IPS-20b (cell line): ENCODE measurements at regions not wholly inside any gene's neighbourhood (a gene's known extent, or its start where the extent isn't known, plus 50 kb on each side); places are given as distances from the start of the nearest gene placed in this dataset.

ENCODE experiments used
- H3K27ac ChIP-seq: one replicate; pipeline ENCODE4 v1.5.1; 2013; ENCODE audit warnings: low read length
- H3K27me3 ChIP-seq: 2 replicates; pipeline ENCODE4 v1.6.1; 2013; ENCODE audit warnings: mild to moderate bottlenecking, low read length, inconsistent platforms; ENCODE audit not compliant: insufficient read depth
- H3K36me3 ChIP-seq: 2 replicates; pipeline ENCODE4 v1.6.1; 2013; ENCODE audit warnings: low read depth, mild to moderate bottlenecking, inconsistent platforms, low read length, moderate library complexity; ENCODE audit not compliant: insufficient read depth
- H3K4me1 ChIP-seq: 2 replicates; pipeline ENCODE4 v1.6.1; 2013; ENCODE audit warnings: mild to moderate bottlenecking, control low read depth, inconsistent platforms, low read length, moderate library complexity; ENCODE audit not compliant: insufficient read depth
- H3K4me3 ChIP-seq: 2 replicates; pipeline ENCODE4 v1.5.1; 2013; ENCODE audit warnings: mild to moderate bottlenecking, low read length, inconsistent platforms
- H3K9ac ChIP-seq: 2 replicates; pipeline ENCODE4 v1.6.1; 2013; ENCODE audit warnings: low read depth, mild to moderate bottlenecking, inconsistent platforms, low read length, moderate library complexity
- H3K9me3 ChIP-seq: 2 replicates; pipeline ENCODE4 v1.6.1; 2013; ENCODE audit warnings: mild to moderate bottlenecking, low read depth, low read length, inconsistent platforms; ENCODE audit not compliant: insufficient read depth

DNA sequence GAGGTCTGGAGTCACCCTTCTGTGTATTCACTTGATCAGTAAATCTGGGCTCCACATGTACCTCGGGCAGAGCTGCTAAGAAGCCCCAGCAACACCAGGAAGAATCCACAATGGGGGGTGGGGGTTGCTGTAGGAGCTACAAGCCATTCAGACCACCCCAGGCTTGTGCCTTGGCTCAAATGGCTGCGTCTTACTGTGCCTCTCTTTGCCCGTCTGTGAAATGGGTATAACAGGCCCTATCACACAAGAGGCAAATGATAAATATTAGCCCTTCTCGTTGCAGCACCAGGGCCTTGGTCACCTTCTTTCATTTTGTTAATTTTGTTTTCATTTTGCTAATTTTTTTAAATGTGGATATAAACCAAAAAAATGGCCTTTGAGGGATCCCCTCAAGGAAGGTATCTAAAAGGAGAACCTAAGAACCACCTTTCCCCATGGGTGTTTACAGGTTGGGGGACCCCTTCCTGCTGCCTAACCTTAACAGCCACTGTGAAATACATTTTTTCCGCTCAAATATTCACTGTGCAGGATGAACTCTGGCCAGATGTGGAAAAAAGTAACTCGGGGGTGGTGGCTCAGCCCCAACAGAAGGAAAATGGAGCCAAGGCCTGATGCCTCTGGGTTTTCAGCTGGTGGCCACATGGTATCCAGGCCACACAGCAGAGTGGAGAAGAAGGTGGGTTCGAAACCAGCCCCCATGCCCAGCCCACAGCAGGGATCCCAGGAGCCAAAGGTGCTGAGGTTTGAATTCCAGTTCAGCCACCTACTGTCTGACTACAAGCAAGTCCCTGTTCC, 284.0 kb downstream of the MN1 start:
- Histone ChIP-seq H3K27me3 (no peaks in the 10 kb centered on the region), H3K9me3 (no peaks in the 10 kb centered on the region), H3K27ac (no peak overlapping the region), H3K36me3 (no peaks in the 10 kb centered on the region), H3K9ac (no peak overlapping the region), H3K4me3 (no peak overlapping the region), H3K4me1 (peaks cover 5% of the 10 kb centered on the region; the same call in 1 of the 2 replicates)

DNA sequence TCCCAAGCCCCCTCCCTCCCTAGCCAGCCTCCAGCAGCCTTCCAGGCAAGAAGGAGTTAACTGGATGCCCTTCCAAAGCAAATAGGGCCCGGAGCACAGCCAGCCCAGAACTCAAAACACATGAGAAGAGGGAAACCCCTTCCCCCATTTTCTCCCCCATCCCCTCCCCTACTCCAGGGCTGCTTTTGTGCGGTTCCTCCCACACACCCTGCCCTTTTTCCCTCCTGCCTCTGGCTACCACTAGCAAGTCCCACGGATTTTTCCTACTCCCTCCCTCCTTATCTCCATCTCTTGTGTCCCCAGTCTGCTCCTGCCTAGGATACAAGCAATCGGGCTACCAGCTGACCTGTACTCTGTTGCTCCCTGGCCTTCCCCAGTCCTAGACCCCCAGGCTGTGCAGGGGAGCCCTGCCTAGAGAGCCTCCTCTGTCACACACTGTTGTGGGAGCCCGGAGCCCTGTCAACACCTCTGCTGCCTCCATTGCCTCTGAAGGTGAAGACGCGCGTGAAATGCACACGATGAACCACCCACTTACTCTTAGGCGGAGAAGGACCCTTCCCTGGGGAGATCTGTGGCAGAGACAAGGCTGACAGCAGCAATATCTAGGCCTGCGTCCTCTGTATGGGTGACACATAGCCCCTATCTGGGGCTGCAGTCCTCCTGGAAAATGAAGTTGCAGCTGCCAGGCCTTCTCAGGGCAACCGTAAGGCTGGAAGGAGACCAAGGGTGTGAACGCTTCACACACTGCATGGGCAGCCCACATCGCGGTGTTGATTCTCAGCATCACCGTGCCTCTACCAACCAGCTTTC, 282.8 kb downstream of the MN1 start:
- H3K4me3 ChIP-seq = no peak overlapping the region
- no peaks in the 10 kb centered on the region for H3K36me3 ChIP-seq
- no peak overlapping the region for H3K27ac ChIP-seq
- H3K27me3 ChIP-seq = no peaks in the 10 kb centered on the region
- H3K9ac ChIP-seq = peak overlapping the region; percentile 29; the same call in 1 of the 2 replicates
- no peaks in the 10 kb centered on the region for H3K9me3 ChIP-seq
- H3K4me1 ChIP-seq = peaks cover 5% of the 10 kb centered on the region; the same call in 1 of the 2 replicates

DNA sequence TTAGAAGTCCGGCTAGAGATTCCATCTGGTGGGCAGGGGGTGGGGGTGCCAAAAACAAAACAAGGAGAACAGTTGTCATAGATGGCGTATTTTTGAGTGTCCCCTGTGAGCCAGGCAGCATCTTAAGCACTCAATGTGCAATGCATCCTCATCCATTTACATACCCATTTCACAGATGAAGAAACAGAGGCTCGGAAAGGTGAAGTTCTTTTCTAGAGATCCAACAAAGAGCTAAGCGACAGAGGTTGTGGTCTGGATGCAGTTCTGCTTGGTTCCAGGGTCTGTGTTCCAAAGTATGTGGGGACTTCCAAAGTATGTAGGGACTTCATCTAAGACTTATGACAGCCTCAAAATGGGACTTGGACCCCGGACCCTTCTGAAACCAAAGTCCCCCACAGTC, 277.8 kb downstream of the MN1 start:
- Histone ChIP-seq H3K36me3 (no peaks in the 10 kb centered on the region), H3K27ac (no peak overlapping the region), H3K4me1 (peaks cover 3% of the 10 kb centered on the region; the same call in 1 of the 2 replicates), H3K4me3 (no peak overlapping the region), H3K9me3 (no peaks in the 10 kb centered on the region), H3K9ac (no peak overlapping the region), H3K27me3 (no peaks in the 10 kb centered on the region)

DNA sequence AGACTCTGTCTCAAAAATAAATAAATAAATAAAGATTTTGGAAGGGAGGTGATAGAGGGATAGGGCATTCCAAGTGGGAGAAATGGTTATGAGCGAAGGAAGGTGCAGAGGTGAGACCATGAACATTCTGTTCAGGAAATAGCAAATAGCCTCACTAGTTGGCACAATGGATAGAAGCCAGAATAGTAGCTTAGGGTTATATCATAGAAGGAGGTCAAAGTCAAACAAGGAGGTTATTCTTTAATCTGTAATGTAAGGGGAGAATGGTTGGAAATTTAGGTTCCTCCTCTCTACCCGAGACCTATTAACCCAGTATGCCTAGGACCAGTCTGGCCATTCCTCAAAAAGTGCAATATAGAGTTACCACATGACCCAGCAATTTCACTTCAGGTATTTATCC, 275.8 kb downstream of the MN1 start:
- H3K9ac ChIP-seq = no peak overlapping the region
- no peaks in the 10 kb centered on the region for H3K4me1 ChIP-seq
- no peak overlapping the region for H3K27ac ChIP-seq
- no peaks in the 10 kb centered on the region for H3K36me3 ChIP-seq
- no peak overlapping the region for H3K4me3 ChIP-seq
- H3K9me3 ChIP-seq = no peaks in the 10 kb centered on the region
- no peaks in the 10 kb centered on the region for H3K27me3 ChIP-seq

GRCh38 chr22:27526901-27527300, 274.7 kb downstream of the MN1 start:
- Histone ChIP-seq H3K36me3 (no peaks in the 10 kb centered on the region), H3K27me3 (no peaks in the 10 kb centered on the region), H3K4me1 (no peaks in the 10 kb centered on the region), H3K9me3 (no peaks in the 10 kb centered on the region), H3K27ac (no peak overlapping the region), H3K9ac (no peak overlapping the region), H3K4me3 (no peak overlapping the region)

GRCh38 chr22:27531782-27532530, 269.6 kb downstream of the MN1 start:
- no peaks in the 10 kb centered on the region for H3K27me3 ChIP-seq

DNA sequence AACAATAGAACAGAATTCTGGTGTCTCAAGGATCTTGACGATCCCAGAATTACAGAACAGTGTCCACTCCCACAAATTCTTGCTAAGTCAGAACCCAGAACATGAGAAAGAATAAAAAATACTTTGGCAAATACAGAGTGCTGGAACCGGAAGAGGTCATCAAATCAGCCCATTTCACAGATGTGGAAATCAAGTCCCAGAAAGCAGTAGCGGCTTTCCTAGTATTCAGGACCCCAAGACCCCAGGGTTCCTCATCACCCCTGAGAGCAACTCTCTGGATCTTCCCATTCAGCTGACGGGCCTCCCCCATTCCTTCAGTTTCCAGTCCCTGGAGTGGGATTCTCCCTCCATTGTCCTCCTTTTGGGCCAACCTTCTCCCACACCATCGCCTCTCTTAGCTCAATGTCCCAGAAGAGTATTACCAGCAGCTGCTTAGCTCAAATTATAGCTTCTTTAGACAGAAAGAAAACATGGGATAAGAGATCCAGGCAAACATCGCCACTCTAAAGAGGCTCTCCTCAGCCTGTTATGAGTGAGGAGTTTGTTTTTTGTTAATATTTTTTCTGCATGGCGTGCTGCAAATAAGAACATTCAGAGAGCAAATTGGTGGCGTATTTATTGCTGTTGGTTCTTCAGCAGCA, 268.3 kb downstream of the MN1 start:
- no peak overlapping the region for H3K4me3 ChIP-seq
- H3K27ac ChIP-seq = no peak overlapping the region
- no peaks in the 10 kb centered on the region for H3K27me3 ChIP-seq
- no peaks in the 10 kb centered on the region for H3K9me3 ChIP-seq
- H3K9ac ChIP-seq = no peak overlapping the region
- H3K36me3 ChIP-seq = no peaks in the 10 kb centered on the region
- no peaks in the 10 kb centered on the region; the same call in 1 of the 2 replicates for H3K4me1 ChIP-seq

More at GRCh38 chr22:27531782-27532530, 269.6 kb downstream of the MN1 start:
- no peaks in the 10 kb centered on the region for H3K9me3 ChIP-seq
- no peaks in the 10 kb centered on the region for H3K36me3 ChIP-seq
- no peak overlapping the region for H3K27ac ChIP-seq
- no peaks in the 10 kb centered on the region for H3K4me1 ChIP-seq
- H3K9ac ChIP-seq = no peak overlapping the region
- no peak overlapping the region for H3K4me3 ChIP-seq

DNA sequence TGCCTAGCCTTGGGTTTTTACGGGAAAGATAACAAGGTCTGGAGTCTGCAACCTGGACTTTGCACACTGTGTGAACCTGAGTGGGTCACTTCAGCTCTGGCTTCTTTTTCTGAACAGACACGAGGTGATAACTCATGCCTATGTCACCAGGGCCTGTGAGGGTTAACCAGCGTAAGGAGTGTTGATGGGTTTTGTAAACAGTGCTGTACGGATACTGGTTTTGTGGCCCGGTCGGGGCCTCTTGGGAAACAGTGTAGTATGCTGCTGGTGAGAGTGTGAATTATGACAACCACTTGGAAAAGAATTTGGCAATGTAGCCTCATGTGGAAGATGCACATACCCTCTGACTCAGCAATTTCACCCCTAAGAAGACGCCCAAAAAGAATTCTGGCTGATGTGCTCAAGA, 266.8 kb downstream of the MN1 start:
- H3K27ac ChIP-seq = no peak overlapping the region
- H3K4me3 ChIP-seq = no peak overlapping the region
- H3K9me3 ChIP-seq = no peaks in the 10 kb centered on the region
- no peaks in the 10 kb centered on the region; the same call in 1 of the 2 replicates for H3K4me1 ChIP-seq
- H3K9ac ChIP-seq = no peak overlapping the region
- no peaks in the 10 kb centered on the region for H3K27me3 ChIP-seq
- H3K36me3 ChIP-seq = no peaks in the 10 kb centered on the region

DNA sequence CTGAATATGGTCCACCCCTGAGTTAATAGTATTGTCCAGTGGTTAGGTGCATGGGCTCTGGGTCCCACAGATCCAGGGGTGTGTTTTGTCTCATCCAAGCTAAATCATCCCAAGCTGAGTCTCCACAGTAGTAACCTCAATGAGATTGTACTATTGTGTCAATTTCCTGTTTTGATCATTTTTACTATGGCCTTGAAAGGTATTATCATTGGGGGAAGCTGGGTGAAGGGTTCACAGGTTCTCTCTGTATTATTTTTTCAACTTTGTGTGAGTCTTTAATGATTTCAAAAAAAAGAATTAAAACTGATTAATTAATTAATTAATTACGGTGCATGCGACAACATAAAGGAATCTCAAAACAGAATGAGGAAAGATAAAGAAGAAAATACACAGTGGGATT, 266.1 kb downstream of the MN1 start:
- Histone ChIP-seq H3K9ac (no peak overlapping the region), H3K4me3 (no peak overlapping the region), H3K4me1 (no peaks in the 10 kb centered on the region; the same call in 1 of the 2 replicates), H3K27me3 (no peaks in the 10 kb centered on the region), H3K9me3 (no peaks in the 10 kb centered on the region), H3K27ac (no peak overlapping the region), H3K36me3 (no peaks in the 10 kb centered on the region)

GRCh38 chr22:27537501-27537900, 264.1 kb downstream of the MN1 start:
- H3K27me3 ChIP-seq = no peaks in the 10 kb centered on the region
- no peak overlapping the region for H3K4me3 ChIP-seq
- no peak overlapping the region for H3K27ac ChIP-seq
- H3K9me3 ChIP-seq = no peaks in the 10 kb centered on the region
- H3K9ac ChIP-seq = no peak overlapping the region
- peaks cover 7% of the 10 kb centered on the region; the same call in 1 of the 2 replicates for H3K4me1 ChIP-seq
- no peaks in the 10 kb centered on the region for H3K36me3 ChIP-seq

- Histone ChIP-seq H3K4me3 (no peak overlapping the region), H3K27ac (no peak overlapping the region), H3K4me1 (peaks cover 7% of the 10 kb centered on the region; the same call in 1 of the 2 replicates), H3K36me3 (no peaks in the 10 kb centered on the region), H3K9ac (no peak overlapping the region), H3K9me3 (no peaks in the 10 kb centered on the region), H3K27me3 (no peaks in the 10 kb centered on the region)
Observed at GRCh38 chr22:27538666-27539065, 262.9 kb downstream of the MN1 start.
